Left ventricle myocardium inferior (tissue), 1 donor: ENCODE measurements at regions not wholly inside any gene's neighbourhood (a gene's known extent, or its start where the extent isn't known, plus 50 kb on each side); places are given as distances from the start of the nearest gene placed in this dataset.

Experiments used
- DNase-seq: peaks from one replicate; pipeline ENCODE4 v3.0.0-alpha.2; 2020
- H3K27ac ChIP-seq: fragments of 200-600 bp; replicated peaks from 2 replicates; pipeline ENCODE4 v1.8.0; 2021
- H3K27me3 ChIP-seq: fragments of 200-600 bp; 2 replicates; pipeline ENCODE4 v1.8.0; 2021; ENCODE audit warnings: low read depth
- H3K36me3 ChIP-seq: fragments of 200-600 bp; 2 replicates; pipeline ENCODE4 v1.8.0; 2021
- H3K4me1 ChIP-seq: fragments of 200-600 bp; 2 replicates; pipeline ENCODE4 v1.8.0; 2021
- H3K4me3 ChIP-seq: fragments of 200-600 bp; 2 replicates; pipeline ENCODE4 v1.8.0; 2021; ENCODE audit warnings: mild to moderate bottlenecking, moderate library complexity
- H3K9me3 ChIP-seq: fragments of 200-600 bp; replicated peaks from 2 replicates; pipeline ENCODE4 v1.8.0; 2021
- CTCF ChIP-seq: fragments of 200-600 bp; IDR thresholded peaks from 2 replicates; pipeline ENCODE4 v1.8.0; 2021; ENCODE audit warnings: antibody characterized with exemption, mild to moderate bottlenecking, borderline replicate concordance
- intact Hi-C: fragments of 100-400 bp; cut with micrococcal nuclease; formaldehyde crosslinking; loops from one replicate; pipeline ENCODE4 v1.11.0; 2022
- donor health status: DM: no; HTN: yes; CAD: no; lungs with severe emphysema.

- no peaks in the 10 kb centered on the region for H3K9me3 ChIP-seq
- H3K27ac ChIP-seq = no peak overlapping the region
- DNase-seq = no peak
- no peaks in the 10 kb centered on the region for H3K27me3 ChIP-seq
- H3K4me1 ChIP-seq = peaks cover 5% of the 10 kb centered on the region
- no peak for TF ChIP-seq CTCF
- intact Hi-C loops = no loop called here
- no peaks in the 10 kb centered on the region for H3K36me3 ChIP-seq
- no peak overlapping the region for H3K4me3 ChIP-seq
Measured at GRCh38 chr13:73677048-73677601, 457.1 kb downstream of the KLF12 start.

DNA sequence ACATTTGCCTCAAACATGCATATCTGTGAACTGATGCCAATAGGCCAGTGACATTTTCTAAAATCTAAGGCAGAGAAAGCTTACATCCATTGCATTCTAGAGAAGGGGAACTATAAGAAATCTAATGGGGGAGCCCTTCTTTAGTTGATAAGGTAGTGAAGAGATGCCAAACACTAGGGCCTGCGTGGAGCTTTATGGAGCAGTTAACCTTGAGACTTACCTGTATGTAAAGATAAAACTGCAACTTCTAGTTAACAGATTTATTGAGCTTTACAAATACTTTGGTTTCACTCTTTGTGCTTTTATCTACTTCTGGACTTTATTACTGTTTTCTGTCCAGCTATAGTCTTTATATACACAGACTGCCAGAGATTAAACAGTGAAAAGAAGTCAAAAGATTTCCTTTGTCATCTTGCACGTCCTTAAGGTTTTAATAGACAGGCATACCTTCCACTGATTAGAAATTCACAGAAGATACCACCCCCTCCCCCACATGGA lies 457.6 kb downstream of the KLF12 start:
- no peak for DNase-seq
- Histone ChIP-seq H3K36me3 (no peaks in the 10 kb centered on the region), H3K27ac (no peak overlapping the region), H3K4me1 (peaks cover 5% of the 10 kb centered on the region), H3K4me3 (no peak overlapping the region), H3K9me3 (no peaks in the 10 kb centered on the region), H3K27me3 (no peaks in the 10 kb centered on the region)
- intact Hi-C loops = no loop called here
- no peak for TF ChIP-seq CTCF

GRCh38 chr13:73675821-73676220 lies 458.4 kb downstream of the KLF12 start:
- no peaks in the 10 kb centered on the region for H3K27me3 ChIP-seq
- intact Hi-C loops = no loop called here

GRCh38 chr13:73674570-73674969 lies 459.6 kb downstream of the KLF12 start:
- H3K9me3 ChIP-seq = no peaks in the 10 kb centered on the region
- DNase-seq = no peak
- TF ChIP-seq CTCF = no peak
- H3K4me1 ChIP-seq = peaks cover 5% of the 10 kb centered on the region
- H3K36me3 ChIP-seq = no peaks in the 10 kb centered on the region
- intact Hi-C loops = no loop called here
- H3K27ac ChIP-seq = no peak overlapping the region
- no peak overlapping the region for H3K4me3 ChIP-seq
- no peaks in the 10 kb centered on the region for H3K27me3 ChIP-seq

More at GRCh38 chr13:73675821-73676220, 458.4 kb downstream of the KLF12 start:
- Histone ChIP-seq H3K4me1 (peaks cover 5% of the 10 kb centered on the region), H3K4me3 (no peak overlapping the region), H3K27ac (no peak overlapping the region), H3K36me3 (no peaks in the 10 kb centered on the region), H3K9me3 (no peaks in the 10 kb centered on the region)
- TF ChIP-seq CTCF = no peak
- no peak for DNase-seq

- TF ChIP-seq CTCF = no peak
- no peak overlapping the region for H3K27ac ChIP-seq
- H3K4me3 ChIP-seq = no peak overlapping the region
- no peaks in the 10 kb centered on the region for H3K36me3 ChIP-seq
- no peaks in the 10 kb centered on the region for H3K9me3 ChIP-seq
- no peak for DNase-seq
- peaks cover 5% of the 10 kb centered on the region for H3K4me1 ChIP-seq
- no peaks in the 10 kb centered on the region for H3K27me3 ChIP-seq
- intact Hi-C loops = no loop called here
Measured at GRCh38 chr13:73673931-73674330, 460.3 kb downstream of the KLF12 start.
